K562 (cell line): ENCODE measurements at regions not wholly inside any gene's neighbourhood (a gene's known extent, or its start where the extent isn't known, plus 50 kb on each side); places are given as distances from the start of the nearest gene placed in this dataset.
A peak's percentile ranks its signal among the peaks of the same experiment; 100 is the strongest.

ENCODE experiments used
- ATF1 ChIP-seq, 2 experiments: fragments of 450-650 bp in 1 of 2; IDR thresholded peaks; 2 replicates each; pipeline ENCODE4 v1.6.1; 2016; ENCODE audit warnings: missing compliant biosample characterization in 1 of 2, missing genetic modification characterization in 1 of 2
- CBFA2T2 ChIP-seq: fragments of 450-650 bp; conservative IDR thresholded peaks from 2 replicates; pipeline ENCODE4 v1.6.1; 2017; ENCODE audit warnings: mild to moderate bottlenecking
- DIDO1 ChIP-seq: fragments of 450-650 bp; IDR thresholded peaks from 2 replicates; pipeline ENCODE4 v1.6.1; 2016; ENCODE audit warnings: low read depth, missing biosample characterization, missing genetic modification characterization
- EP300 ChIP-seq: IDR thresholded peaks from 2 replicates; pipeline ENCODE4 v1.6.1; 2012; ENCODE audit warnings: low read length, improper control_type of control experiment
- EZH2 ChIP-seq: IDR thresholded peaks from 2 replicates; pipeline ENCODE4 v1.6.1; 2012; ENCODE audit warnings: low read depth, mild to moderate bottlenecking, inconsistent platforms, low read length, borderline replicate concordance
- FOXK2 ChIP-seq, 2 experiments: fragments of 450-650 bp; IDR thresholded peaks in 1 of 2; conservative IDR thresholded peaks in 1 of 2; 2 replicates each; pipeline ENCODE4 v1.6.1; 2016; ENCODE audit warnings: low read depth in 2 of 2, mild to moderate bottlenecking in 1 of 2
- MEIS2 ChIP-seq: fragments of 450-650 bp; IDR thresholded peaks from 2 replicates; pipeline ENCODE4 v1.6.1; 2014; ENCODE audit warnings: mild to moderate bottlenecking; ENCODE audit not compliant: partially characterized antibody
- NCOR1 ChIP-seq: fragments of 450-650 bp; IDR thresholded peaks from 2 replicates; pipeline ENCODE4 v1.6.1; 2016; ENCODE audit warnings: mild to moderate bottlenecking, moderate library complexity
- NFXL1 ChIP-seq: fragments of 450-650 bp; formaldehyde crosslinking; IDR thresholded peaks from 2 replicates; pipeline ENCODE4 v1.4.0; 2021; ENCODE audit warnings: mild to moderate bottlenecking
- PCBP1 ChIP-seq: fragments of 200-400 bp; formaldehyde crosslinking; IDR thresholded peaks from 2 replicates; pipeline ENCODE4 v1.6.1; 2018; ENCODE audit warnings: mild to moderate bottlenecking, low read depth, low read length; ENCODE audit not compliant: poor library complexity, severe bottlenecking
- POLR2H ChIP-seq: IDR thresholded peaks from 2 replicates; pipeline ENCODE4 v1.6.1; 2016; ENCODE audit warnings: missing genetic modification characterization, low read depth, mild to moderate bottlenecking, control low read depth, missing compliant biosample characterization, moderate library complexity
- RBFOX2 ChIP-seq: fragments of 200-400 bp; formaldehyde crosslinking; IDR thresholded peaks from 2 replicates; pipeline ENCODE4 v1.6.1; 2017; ENCODE audit warnings: low read depth, mild to moderate bottlenecking, low read length, moderate library complexity
- RBM14 ChIP-seq: fragments of 200-400 bp; formaldehyde crosslinking; IDR thresholded peaks from 2 replicates; pipeline ENCODE4 v1.6.1; 2018; ENCODE audit warnings: low read depth, mild to moderate bottlenecking, low read length, moderate library complexity, borderline replicate concordance; ENCODE audit not compliant: insufficient read depth
- RBM34 ChIP-seq: fragments of 200-400 bp; formaldehyde crosslinking; IDR thresholded peaks from 2 replicates; pipeline ENCODE4 v1.6.1; 2018; ENCODE audit warnings: low read length, borderline replicate concordance; ENCODE audit not compliant: insufficient read depth
- SETDB1 ChIP-seq: IDR thresholded peaks from one replicate; pipeline ENCODE4 v1.6.1; 2012; ENCODE audit warnings: low read length, control low read depth, inconsistent platforms
- SREBF2 ChIP-seq: sonication (generic); formaldehyde crosslinking; IDR thresholded peaks from 2 replicates; pipeline ENCODE4 v1.4.0; 2020; ENCODE audit warnings: mild to moderate bottlenecking, missing genetic modification reagents
- YBX1 ChIP-seq: fragments of 450-650 bp; IDR thresholded peaks from 2 replicates; pipeline ENCODE4 v1.7.1; 2016; ENCODE audit warnings: mild to moderate bottlenecking
- ZC3H11A ChIP-seq: IDR thresholded peaks from 2 replicates; pipeline ENCODE4 v1.6.1; 2012; ENCODE audit warnings: low read depth, low read length, improper control_type of control experiment
- ZC3H8 ChIP-seq: fragments of 450-650 bp; IDR thresholded peaks from 2 replicates; pipeline ENCODE4 v1.6.1; 2017
- ZFP36 ChIP-seq: fragments of 150-350 bp; IDR thresholded peaks from 2 replicates; pipeline ENCODE4 v1.6.1; 2018; ENCODE audit warnings: low read length, low read depth; ENCODE audit not compliant: partially characterized antibody
- ZNF212 ChIP-seq: fragments of 450-650 bp; formaldehyde crosslinking; IDR thresholded peaks from 2 replicates; pipeline ENCODE4 v1.4.0; 2020; ENCODE audit warnings: mild to moderate bottlenecking
- TF ChIP-seq, protein P1 (sequence below), 3 experiments: IDR thresholded peaks in 2 of 3; conservative IDR thresholded peaks in 1 of 3; 2 replicates each; pipeline ENCODE4 v1.5.1; 2011 to 2012; ENCODE audit warnings: low read length in 3 of 3, mild to moderate bottlenecking in 3 of 3, control low read depth in 2 of 3, improper control_type of control experiment in 1 of 3, inconsistent platforms in 1 of 3, low read depth in 1 of 3, mixed read lengths in 1 of 3, moderate library complexity in 1 of 3; ENCODE audit not compliant: insufficient read depth in 2 of 3
- TF ChIP-seq, protein P2 (sequence below): sonication (generic); formaldehyde crosslinking; IDR thresholded peaks from 2 replicates; pipeline ENCODE4 v1.8.0; 2023; ENCODE audit warnings: mild to moderate bottlenecking, missing genetic modification reagents
- TF ChIP-seq, protein P3 (sequence below): sonication (generic); formaldehyde crosslinking; IDR thresholded peaks from 2 replicates; pipeline ENCODE4 v1.8.1; 2023; ENCODE audit warnings: mild to moderate bottlenecking, missing genetic modification reagents

DNA sequence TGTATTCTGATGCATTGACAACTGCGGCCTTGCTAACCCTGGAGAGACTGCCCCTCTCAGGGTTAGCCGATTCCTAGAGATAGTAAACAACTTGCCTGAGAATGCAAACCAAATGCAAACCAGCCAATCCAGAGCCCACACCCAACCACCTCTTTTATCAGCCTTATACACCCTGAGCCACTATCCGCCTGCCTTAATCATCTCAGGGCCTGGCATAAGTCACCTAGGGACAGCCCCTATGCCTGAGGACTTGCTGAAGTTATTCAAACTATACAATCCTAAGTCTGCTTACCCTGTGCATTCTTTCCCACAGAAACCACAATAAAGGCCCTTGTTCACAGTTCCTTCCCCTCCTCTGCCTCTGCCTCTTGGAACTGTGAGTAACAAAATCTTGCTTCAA is 177.2 kb downstream of the KCNA5 start (continued):
- TF ChIP-seq RBFOX2 (no peak), ATF1 (CRISPR knock-in tag; IDR thresholded peaks at IDR 0.05) (no peak), ATF1 (tag; IDR thresholded peaks at IDR 0.05) (no peak), MEIS2 (peak; percentile 3), ZC3H8 (no peak), EZH2 (no peak), NCOR1 (peak; percentile 63), EP300 (peak; percentile 64; the same call in 1 of the 2 replicates), RBM14 (no peak), ZFP36 (no peak), FOXK2 (conservative IDR thresholded peaks at IDR 0.05 in 1 of 2, IDR thresholded peaks at IDR 0.05 in 1 of 2; ENCODE audit: low read depth in 2 of 2) (peak in 1 of 2 experiments; percentile 32; a peak in 1 of 4 replicates), ZC3H11A (no peak), DIDO1 (tag) (no peak), YBX1 (no peak), SETDB1 (no peak), PCBP1 (no peak), RBM34 (no peak), NFXL1 (CRISPR knock-in tag) (no peak), POLR2H (no peak), SREBF2 (CRISPR knock-in tag) (no peak), ZNF212 (CRISPR knock-in tag) (no peak), CBFA2T2 (peak; percentile 48)
- TF ChIP-seq, protein P1, sequence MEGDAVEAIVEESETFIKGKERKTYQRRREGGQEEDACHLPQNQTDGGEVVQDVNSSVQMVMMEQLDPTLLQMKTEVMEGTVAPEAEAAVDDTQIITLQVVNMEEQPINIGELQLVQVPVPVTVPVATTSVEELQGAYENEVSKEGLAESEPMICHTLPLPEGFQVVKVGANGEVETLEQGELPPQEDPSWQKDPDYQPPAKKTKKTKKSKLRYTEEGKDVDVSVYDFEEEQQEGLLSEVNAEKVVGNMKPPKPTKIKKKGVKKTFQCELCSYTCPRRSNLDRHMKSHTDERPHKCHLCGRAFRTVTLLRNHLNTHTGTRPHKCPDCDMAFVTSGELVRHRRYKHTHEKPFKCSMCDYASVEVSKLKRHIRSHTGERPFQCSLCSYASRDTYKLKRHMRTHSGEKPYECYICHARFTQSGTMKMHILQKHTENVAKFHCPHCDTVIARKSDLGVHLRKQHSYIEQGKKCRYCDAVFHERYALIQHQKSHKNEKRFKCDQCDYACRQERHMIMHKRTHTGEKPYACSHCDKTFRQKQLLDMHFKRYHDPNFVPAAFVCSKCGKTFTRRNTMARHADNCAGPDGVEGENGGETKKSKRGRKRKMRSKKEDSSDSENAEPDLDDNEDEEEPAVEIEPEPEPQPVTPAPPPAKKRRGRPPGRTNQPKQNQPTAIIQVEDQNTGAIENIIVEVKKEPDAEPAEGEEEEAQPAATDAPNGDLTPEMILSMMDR (IDR thresholded peaks at IDR 0.05 in 2 of 3, conservative IDR thresholded peaks at IDR 0.05 in 1 of 3; ENCODE audit: insufficient read depth in 2 of 3, low read depth in 1 of 3, low read length in 3 of 3) = no peak
- TF ChIP-seq, protein P2, sequence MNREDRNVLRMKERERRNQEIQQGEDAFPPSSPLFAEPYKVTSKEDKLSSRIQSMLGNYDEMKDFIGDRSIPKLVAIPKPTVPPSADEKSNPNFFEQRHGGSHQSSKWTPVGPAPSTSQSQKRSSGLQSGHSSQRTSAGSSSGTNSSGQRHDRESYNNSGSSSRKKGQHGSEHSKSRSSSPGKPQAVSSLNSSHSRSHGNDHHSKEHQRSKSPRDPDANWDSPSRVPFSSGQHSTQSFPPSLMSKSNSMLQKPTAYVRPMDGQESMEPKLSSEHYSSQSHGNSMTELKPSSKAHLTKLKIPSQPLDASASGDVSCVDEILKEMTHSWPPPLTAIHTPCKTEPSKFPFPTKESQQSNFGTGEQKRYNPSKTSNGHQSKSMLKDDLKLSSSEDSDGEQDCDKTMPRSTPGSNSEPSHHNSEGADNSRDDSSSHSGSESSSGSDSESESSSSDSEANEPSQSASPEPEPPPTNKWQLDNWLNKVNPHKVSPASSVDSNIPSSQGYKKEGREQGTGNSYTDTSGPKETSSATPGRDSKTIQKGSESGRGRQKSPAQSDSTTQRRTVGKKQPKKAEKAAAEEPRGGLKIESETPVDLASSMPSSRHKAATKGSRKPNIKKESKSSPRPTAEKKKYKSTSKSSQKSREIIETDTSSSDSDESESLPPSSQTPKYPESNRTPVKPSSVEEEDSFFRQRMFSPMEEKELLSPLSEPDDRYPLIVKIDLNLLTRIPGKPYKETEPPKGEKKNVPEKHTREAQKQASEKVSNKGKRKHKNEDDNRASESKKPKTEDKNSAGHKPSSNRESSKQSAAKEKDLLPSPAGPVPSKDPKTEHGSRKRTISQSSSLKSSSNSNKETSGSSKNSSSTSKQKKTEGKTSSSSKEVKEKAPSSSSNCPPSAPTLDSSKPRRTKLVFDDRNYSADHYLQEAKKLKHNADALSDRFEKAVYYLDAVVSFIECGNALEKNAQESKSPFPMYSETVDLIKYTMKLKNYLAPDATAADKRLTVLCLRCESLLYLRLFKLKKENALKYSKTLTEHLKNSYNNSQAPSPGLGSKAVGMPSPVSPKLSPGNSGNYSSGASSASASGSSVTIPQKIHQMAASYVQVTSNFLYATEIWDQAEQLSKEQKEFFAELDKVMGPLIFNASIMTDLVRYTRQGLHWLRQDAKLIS = no peak
- TF ChIP-seq, protein P3, sequence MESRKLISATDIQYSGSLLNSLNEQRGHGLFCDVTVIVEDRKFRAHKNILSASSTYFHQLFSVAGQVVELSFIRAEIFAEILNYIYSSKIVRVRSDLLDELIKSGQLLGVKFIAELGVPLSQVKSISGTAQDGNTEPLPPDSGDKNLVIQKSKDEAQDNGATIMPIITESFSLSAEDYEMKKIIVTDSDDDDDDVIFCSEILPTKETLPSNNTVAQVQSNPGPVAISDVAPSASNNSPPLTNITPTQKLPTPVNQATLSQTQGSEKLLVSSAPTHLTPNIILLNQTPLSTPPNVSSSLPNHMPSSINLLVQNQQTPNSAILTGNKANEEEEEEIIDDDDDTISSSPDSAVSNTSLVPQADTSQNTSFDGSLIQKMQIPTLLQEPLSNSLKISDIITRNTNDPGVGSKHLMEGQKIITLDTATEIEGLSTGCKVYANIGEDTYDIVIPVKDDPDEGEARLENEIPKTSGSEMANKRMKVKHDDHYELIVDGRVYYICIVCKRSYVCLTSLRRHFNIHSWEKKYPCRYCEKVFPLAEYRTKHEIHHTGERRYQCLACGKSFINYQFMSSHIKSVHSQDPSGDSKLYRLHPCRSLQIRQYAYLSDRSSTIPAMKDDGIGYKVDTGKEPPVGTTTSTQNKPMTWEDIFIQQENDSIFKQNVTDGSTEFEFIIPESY = no peak
